Caco-2 (cell line): ENCODE measurements at regions not wholly inside any gene's neighbourhood (a gene's known extent, or its start where the extent isn't known, plus 50 kb on each side); places are given as distances from the start of the nearest gene placed in this dataset.

Experiments used
- BruUV-seq: library from RNA; stranded (reverse); fragments of 400-500 nt; replicated peaks from 2 replicates; lab custom pipeline; 2021; lab: Mats Ljungman, UMichigan
- CTCF ChIA-PET: fragments of 300-600 bp; sonication (Branson Sonifier 250); formaldehyde crosslinking; loops from one replicate; lab custom pipeline; 2022; ENCODE audit warnings: antibody characterized with exemption; lab: Charles Lee
- POLR2A ChIA-PET: fragments of 300-600 bp; sonication (Branson Sonifier 250); formaldehyde crosslinking; loops from one replicate; lab custom pipeline; 2022; ENCODE audit warnings: antibody characterized with exemption; lab: Charles Lee
- DNase-seq, 2 experiments: peaks; one replicate each; pipeline versions ENCODE4 v3.0.0 to v3.0.0-alpha.2; 2020 to 2022
- H3K27me3 ChIP-seq: replicated peaks from 2 replicates; pipeline ENCODE4 v1.6.0; 2011; ENCODE audit warnings: low read length; ENCODE audit not compliant: control insufficient read depth, insufficient read depth
- H3K36me3 ChIP-seq: 2 replicates; pipeline ENCODE4 v1.5.1; 2011; ENCODE audit warnings: low read length; ENCODE audit not compliant: control insufficient read depth, insufficient read depth
- H3K4me1 ChIP-seq: fragments of 250-450 bp; sonication (Bioruptor Pico); 2 replicates; pipeline ENCODE4 v1.5.1; 2020; ENCODE audit warnings: mild to moderate bottlenecking
- H3K4me3 ChIP-seq: 2 replicates; pipeline ENCODE4 v1.5.1; 2011; ENCODE audit warnings: low read depth, mild to moderate bottlenecking, control low read depth, low read length
- H3K9me3 ChIP-seq: fragments of 250-450 bp; sonication (Bioruptor Pico); 2 replicates; pipeline ENCODE4 v1.5.1; 2020; ENCODE audit warnings: mild to moderate bottlenecking, moderate library complexity
- H3K27ac Mint-ChIP-seq: one replicate; pipeline ENCODE4 v1.8.0; 2022; ENCODE audit warnings: mixed read lengths; ENCODE audit not compliant: unreplicated experiment
- H3K27me3 Mint-ChIP-seq: one replicate; pipeline ENCODE4 v1.8.0; 2022; ENCODE audit warnings: mixed read lengths; ENCODE audit not compliant: insufficient read depth, unreplicated experiment
- H3K36me3 Mint-ChIP-seq: one replicate; pipeline ENCODE4 v1.8.0; 2022; ENCODE audit warnings: mild to moderate bottlenecking, mixed read lengths; ENCODE audit not compliant: insufficient read depth, unreplicated experiment
- H3K4me1 Mint-ChIP-seq: one replicate; pipeline ENCODE4 v1.8.0; 2022; ENCODE audit warnings: low read depth, mixed read lengths; ENCODE audit not compliant: unreplicated experiment
- H3K4me3 Mint-ChIP-seq: one replicate; pipeline ENCODE4 v1.8.0; 2022; ENCODE audit warnings: mild to moderate bottlenecking, moderate library complexity, mixed read lengths; ENCODE audit not compliant: unreplicated experiment
- H3K9me3 Mint-ChIP-seq: one replicate; pipeline ENCODE4 v1.8.0; 2022; ENCODE audit warnings: mixed read lengths; ENCODE audit not compliant: unreplicated experiment
- intact Hi-C: fragments of 100-400 bp; cut with micrococcal nuclease; formaldehyde crosslinking; loops from one replicate; pipeline ENCODE4 v1.10.0; 2022; ENCODE audit not compliant: unreplicated experiment
- TF ChIP-seq, protein P1 (sequence below), 2 experiments: fragments of 200-600 bp in 1 of 2; IDR thresholded peaks; 1 replicate in 1 of 2; 2 replicates in 1 of 2; pipeline versions ENCODE4 v1.5.1 to v1.8.0; 2011 to 2022; ENCODE audit warnings: antibody characterized with exemption in 1 of 2, control low read depth in 1 of 2, inconsistent platforms in 1 of 2, low read depth in 1 of 2, low read length in 1 of 2, mild to moderate bottlenecking in 1 of 2, moderate library complexity in 1 of 2; ENCODE audit not compliant: insufficient read depth in 1 of 2, severe bottlenecking in 1 of 2, unreplicated experiment in 1 of 2

DNA sequence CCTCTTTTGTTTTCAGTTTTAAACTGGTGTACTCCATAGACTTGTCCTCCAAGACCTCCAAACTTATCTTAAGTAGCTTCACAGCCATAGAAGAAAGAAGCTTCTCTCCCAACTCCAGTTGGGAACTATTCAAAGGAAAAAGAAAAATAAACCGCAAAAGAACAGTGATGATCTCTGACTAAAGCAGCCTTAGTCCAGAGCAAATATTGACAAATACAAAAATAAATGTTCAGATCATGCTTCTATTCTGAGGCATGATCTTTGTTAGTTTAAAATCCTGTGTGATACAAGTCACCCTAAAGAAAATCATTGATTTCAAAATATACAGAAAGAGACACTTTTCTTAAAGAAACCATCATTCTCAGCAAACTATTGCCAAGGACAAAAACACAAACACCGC lies 373.0 kb upstream of the SMIM30 start:
- Histone ChIP-seq H3K36me3 (no peaks in the 10 kb centered on the region), H3K9me3 (no peaks in the 10 kb centered on the region), H3K4me1 (no peaks in the 10 kb centered on the region), H3K4me3 (no peak overlapping the region), H3K27me3 (no peaks in the 10 kb centered on the region)
- no TSS peak for BruUV-seq
- no peak overlapping the region for H3K27ac Mint-ChIP-seq
- TF ChIP-seq, protein P1, sequence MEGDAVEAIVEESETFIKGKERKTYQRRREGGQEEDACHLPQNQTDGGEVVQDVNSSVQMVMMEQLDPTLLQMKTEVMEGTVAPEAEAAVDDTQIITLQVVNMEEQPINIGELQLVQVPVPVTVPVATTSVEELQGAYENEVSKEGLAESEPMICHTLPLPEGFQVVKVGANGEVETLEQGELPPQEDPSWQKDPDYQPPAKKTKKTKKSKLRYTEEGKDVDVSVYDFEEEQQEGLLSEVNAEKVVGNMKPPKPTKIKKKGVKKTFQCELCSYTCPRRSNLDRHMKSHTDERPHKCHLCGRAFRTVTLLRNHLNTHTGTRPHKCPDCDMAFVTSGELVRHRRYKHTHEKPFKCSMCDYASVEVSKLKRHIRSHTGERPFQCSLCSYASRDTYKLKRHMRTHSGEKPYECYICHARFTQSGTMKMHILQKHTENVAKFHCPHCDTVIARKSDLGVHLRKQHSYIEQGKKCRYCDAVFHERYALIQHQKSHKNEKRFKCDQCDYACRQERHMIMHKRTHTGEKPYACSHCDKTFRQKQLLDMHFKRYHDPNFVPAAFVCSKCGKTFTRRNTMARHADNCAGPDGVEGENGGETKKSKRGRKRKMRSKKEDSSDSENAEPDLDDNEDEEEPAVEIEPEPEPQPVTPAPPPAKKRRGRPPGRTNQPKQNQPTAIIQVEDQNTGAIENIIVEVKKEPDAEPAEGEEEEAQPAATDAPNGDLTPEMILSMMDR (IDR thresholded peaks at IDR 0.05; ENCODE audit: insufficient read depth in 1 of 2, low read depth in 1 of 2, low read length in 1 of 2, severe bottlenecking in 1 of 2, unreplicated experiment in 1 of 2) = no peak
- ChIA-PET CTCF (no interaction called here), POLR2A (no interaction called here)
- no peaks in the 10 kb centered on the region for H3K4me1 Mint-ChIP-seq
- DNase-seq = no peak
- H3K9me3 Mint-ChIP-seq = no peaks in the 10 kb centered on the region
- no peaks in the 10 kb centered on the region for H3K36me3 Mint-ChIP-seq
- H3K4me3 Mint-ChIP-seq = no peak overlapping the region
- intact Hi-C loops = no loop called here
- H3K27me3 Mint-ChIP-seq = no peaks in the 10 kb centered on the region

DNA sequence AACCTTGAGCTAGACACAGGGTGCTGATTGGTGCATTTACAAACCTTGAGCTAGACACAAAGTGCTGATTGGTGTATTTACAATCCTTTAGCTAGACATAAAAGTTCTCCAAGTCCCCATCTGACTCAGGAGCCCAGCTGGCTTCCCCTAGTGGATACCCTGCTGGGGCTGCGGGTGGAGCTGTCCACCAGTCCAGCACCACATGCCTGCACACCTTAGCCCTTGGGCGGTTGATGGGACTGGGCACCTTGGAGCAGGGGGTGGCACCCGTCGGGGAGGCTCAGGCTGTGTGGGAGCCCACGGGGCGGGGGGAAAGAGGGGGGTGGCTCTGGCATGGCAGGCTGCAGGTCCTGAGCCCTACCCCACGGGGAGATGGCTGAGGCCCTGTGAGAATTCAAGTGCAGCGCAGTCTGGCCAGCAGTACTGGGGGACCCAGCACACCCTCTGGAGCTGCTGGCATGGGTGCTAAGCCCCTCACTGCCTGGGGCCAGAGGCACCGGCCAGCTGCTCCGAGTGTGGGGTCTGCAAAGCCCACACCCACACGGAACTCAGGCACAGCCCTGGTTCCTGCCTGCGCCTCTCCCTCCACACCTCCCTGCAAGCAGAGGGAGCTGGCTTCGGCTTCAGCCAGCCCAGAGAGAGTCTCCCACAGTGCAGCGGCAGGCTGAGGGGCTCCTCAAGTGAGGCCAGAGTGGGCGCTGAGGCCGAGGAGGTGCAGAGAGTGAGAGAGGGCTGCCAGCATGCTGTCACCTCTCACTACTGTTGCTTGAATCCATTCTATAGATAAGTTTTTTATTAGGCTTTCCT lies 369.8 kb upstream of the SMIM30 start:
- Histone ChIP-seq H3K27me3 (no peaks in the 10 kb centered on the region), H3K4me3 (no peak overlapping the region), H3K9me3 (no peaks in the 10 kb centered on the region), H3K4me1 (no peaks in the 10 kb centered on the region), H3K36me3 (no peaks in the 10 kb centered on the region)
- Mint-ChIP-seq H3K36me3 (no peaks in the 10 kb centered on the region), H3K27me3 (no peaks in the 10 kb centered on the region), H3K4me3 (no peak overlapping the region), H3K4me1 (no peaks in the 10 kb centered on the region), H3K9me3 (no peaks in the 10 kb centered on the region), H3K27ac (no peak overlapping the region)
- TF ChIP-seq, protein P1 (IDR thresholded peaks at IDR 0.05; ENCODE audit: insufficient read depth in 1 of 2, low read depth in 1 of 2, low read length in 1 of 2, severe bottlenecking in 1 of 2, unreplicated experiment in 1 of 2) = no peak
- ChIA-PET POLR2A (no interaction called here), CTCF (no interaction called here)
- DNase-seq = no peak
- BruUV-seq = no TSS peak
- intact Hi-C loops = no loop called here

DNA sequence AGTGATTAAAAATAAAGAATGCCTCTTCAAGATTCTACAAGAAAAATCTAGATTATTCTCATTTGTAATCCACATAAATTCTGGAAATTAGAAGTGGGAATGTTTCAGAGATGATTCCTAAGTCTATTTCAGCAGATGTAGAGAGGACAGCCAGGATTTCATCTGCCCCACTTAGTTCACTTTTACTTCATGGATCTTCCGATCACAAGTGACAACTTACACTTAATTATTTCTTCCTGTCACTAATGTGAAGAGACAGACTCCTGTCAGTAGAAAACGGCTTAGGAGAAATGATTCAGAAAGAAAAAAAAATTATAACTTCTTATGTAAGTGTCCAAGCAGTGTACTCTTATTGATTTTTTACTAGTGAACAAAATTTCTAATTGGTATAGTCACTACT lies 368.2 kb upstream of the SMIM30 start:
- TF ChIP-seq, protein P1 (IDR thresholded peaks at IDR 0.05; ENCODE audit: insufficient read depth in 1 of 2, low read depth in 1 of 2, low read length in 1 of 2, severe bottlenecking in 1 of 2, unreplicated experiment in 1 of 2) = no peak
- H3K36me3 Mint-ChIP-seq = no peaks in the 10 kb centered on the region
- no peak overlapping the region for H3K4me3 Mint-ChIP-seq
- H3K27me3 Mint-ChIP-seq = no peaks in the 10 kb centered on the region
- BruUV-seq = no TSS peak
- H3K9me3 Mint-ChIP-seq = no peaks in the 10 kb centered on the region
- intact Hi-C loops = no loop called here
- no peaks in the 10 kb centered on the region for H3K4me1 ChIP-seq
- POLR2A ChIA-PET = no interaction called here
- no peak for DNase-seq
- no peaks in the 10 kb centered on the region for H3K9me3 ChIP-seq
- H3K27me3 ChIP-seq = no peaks in the 10 kb centered on the region
- H3K27ac Mint-ChIP-seq = no peak overlapping the region
- no peaks in the 10 kb centered on the region for H3K4me1 Mint-ChIP-seq
- H3K36me3 ChIP-seq = no peaks in the 10 kb centered on the region
- CTCF ChIA-PET = no interaction called here
- H3K4me3 ChIP-seq = no peak overlapping the region
